Lower lobe of right lung (tissue), 2 donors: ENCODE measurements at regions not wholly inside any gene's neighbourhood (a gene's known extent, or its start where the extent isn't known, plus 50 kb on each side); places are given as distances from the start of the nearest gene placed in this dataset.

Source experiments
- ATAC-seq, 2 donors: fragments of 200-7000 bp; cut with Tn5 transposase; one replicate each; pipeline ENCODE4 v1.9.1; 2020 to 2022; ENCODE audit warnings: mild to moderate bottlenecking in 2 of 2, moderate library complexity in 2 of 2
- DNase-seq: peaks from one replicate; pipeline ENCODE4 v3.0.0-alpha.2; 2020
- H3K27ac ChIP-seq: fragments of 200-600 bp; one replicate; pipeline ENCODE4 v1.8.0; 2022
- H3K27me3 ChIP-seq: fragments of 200-600 bp; one replicate; pipeline ENCODE4 v1.8.0; 2022; ENCODE audit warnings: low read depth
- H3K36me3 ChIP-seq: fragments of 200-600 bp; one replicate; pipeline ENCODE4 v1.8.0; 2022; ENCODE audit warnings: mild to moderate bottlenecking
- H3K4me1 ChIP-seq: fragments of 200-600 bp; one replicate; pipeline ENCODE4 v1.8.0; 2022
- H3K4me3 ChIP-seq: fragments of 200-600 bp; one replicate; pipeline ENCODE4 v1.8.0; 2022; ENCODE audit warnings: mild to moderate bottlenecking
- H3K9me3 ChIP-seq: fragments of 200-600 bp; one replicate; pipeline ENCODE4 v1.8.0; 2022
- CTCF ChIP-seq: fragments of 200-600 bp; IDR thresholded peaks from one replicate; pipeline ENCODE4 v1.8.0; 2022; ENCODE audit warnings: antibody characterized with exemption, mild to moderate bottlenecking
- intact Hi-C: fragments of 100-400 bp; cut with DNase I; formaldehyde crosslinking; loops from one replicate; pipeline ENCODE4 v1.11.0; 2022
- donor health status: DM: no; HTN: yes; CAD: no; lungs with severe emphysema.

- Histone ChIP-seq H3K27ac (no peak overlapping the region), H3K36me3 (no peaks in the 10 kb centered on the region), H3K27me3 (no peaks in the 10 kb centered on the region), H3K9me3 (no peaks in the 10 kb centered on the region), H3K4me3 (no peak overlapping the region), H3K4me1 (no peaks in the 10 kb centered on the region)
- no peak for TF ChIP-seq CTCF
- DNase-seq (no peak), ATAC-seq (no peak)
- intact Hi-C loops: no loop called here
Measured at GRCh38 chr7:125338110-125338509, 408.5 kb upstream of the POT1 start.

GRCh38 chr7:125336326-125336725 lies 406.7 kb upstream of the POT1 start:
- Histone ChIP-seq H3K27ac (no peak overlapping the region), H3K27me3 (no peaks in the 10 kb centered on the region), H3K4me3 (no peak overlapping the region), H3K9me3 (no peaks in the 10 kb centered on the region), H3K36me3 (no peaks in the 10 kb centered on the region), H3K4me1 (no peaks in the 10 kb centered on the region)
- intact Hi-C loops: no loop called here
- DNase-seq (no peak), ATAC-seq (no peak)
- TF ChIP-seq CTCF: no peak

GRCh38 chr7:125326666-125327255 lies 397.1 kb upstream of the POT1 start:
- no peak for TF ChIP-seq CTCF
- no peaks in the 10 kb centered on the region for H3K36me3 ChIP-seq
- ATAC-seq (no peak), DNase-seq (no peak)
- intact Hi-C loops: no loop called here
- no peak overlapping the region for H3K27ac ChIP-seq
- H3K9me3 ChIP-seq: peaks cover 5% of the 10 kb centered on the region
- H3K4me1 ChIP-seq: no peaks in the 10 kb centered on the region
- no peak overlapping the region for H3K4me3 ChIP-seq
- no peaks in the 10 kb centered on the region for H3K27me3 ChIP-seq

DNA sequence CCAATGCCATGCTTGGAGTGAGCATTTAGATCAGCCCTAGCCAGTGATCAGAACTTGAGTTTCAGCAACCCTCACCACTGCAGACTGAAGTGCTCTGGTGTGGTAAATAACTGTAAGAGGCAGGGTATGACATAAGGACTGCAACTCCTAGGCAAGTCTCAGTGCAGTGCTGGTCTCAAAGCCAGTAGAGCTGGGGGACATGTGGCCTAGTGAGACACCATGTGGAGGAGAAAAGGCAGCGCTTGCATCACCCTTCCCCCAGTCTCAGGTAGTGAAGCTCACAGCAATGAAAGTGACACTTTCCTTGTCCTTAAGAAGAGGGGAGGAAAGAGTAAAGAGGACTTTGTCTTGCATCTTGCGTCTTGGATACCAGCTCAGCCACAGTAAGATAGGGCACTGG lies 386.8 kb upstream of the POT1 start:
- H3K4me1 ChIP-seq: no peaks in the 10 kb centered on the region
- intact Hi-C loops: no loop called here
- H3K36me3 ChIP-seq: no peaks in the 10 kb centered on the region
- no peak for TF ChIP-seq CTCF
- H3K4me3 ChIP-seq: no peak overlapping the region
- DNase-seq: no peak
- no peak overlapping the region for H3K27ac ChIP-seq
- no peaks in the 10 kb centered on the region for H3K9me3 ChIP-seq
- no peaks in the 10 kb centered on the region for H3K27me3 ChIP-seq
- ATAC-seq: peak; percentile 68 to 85

GRCh38 chr7:125299003-125299765 lies 369.6 kb upstream of the POT1 start:
- Histone ChIP-seq H3K36me3 (no peaks in the 10 kb centered on the region), H3K9me3 (no peaks in the 10 kb centered on the region), H3K4me1 (no peaks in the 10 kb centered on the region), H3K27ac (no peak overlapping the region), H3K27me3 (no peaks in the 10 kb centered on the region), H3K4me3 (no peak overlapping the region)
- no peak for ATAC-seq
- no peak for DNase-seq
- intact Hi-C loops: no loop called here
- TF ChIP-seq CTCF: no peak
